KG1 (cell line): ENCODE measurements at regions not wholly inside any gene's neighbourhood (a gene's known extent, or its start where the extent isn't known, plus 50 kb on each side); places are given as distances from the start of the nearest gene placed in this dataset.
A peak's percentile ranks its signal among the peaks of the same experiment; 100 is the strongest.

Experiments used
- DNase-seq: peaks from one replicate; lab custom pipeline; 2025; lab: John Stamatoyannopoulos, UW

- no peak for DNase-seq
These were observed 549.6 kb upstream of the CITED2 start for GRCh38 chr6:139923964-139924475.

DNA sequence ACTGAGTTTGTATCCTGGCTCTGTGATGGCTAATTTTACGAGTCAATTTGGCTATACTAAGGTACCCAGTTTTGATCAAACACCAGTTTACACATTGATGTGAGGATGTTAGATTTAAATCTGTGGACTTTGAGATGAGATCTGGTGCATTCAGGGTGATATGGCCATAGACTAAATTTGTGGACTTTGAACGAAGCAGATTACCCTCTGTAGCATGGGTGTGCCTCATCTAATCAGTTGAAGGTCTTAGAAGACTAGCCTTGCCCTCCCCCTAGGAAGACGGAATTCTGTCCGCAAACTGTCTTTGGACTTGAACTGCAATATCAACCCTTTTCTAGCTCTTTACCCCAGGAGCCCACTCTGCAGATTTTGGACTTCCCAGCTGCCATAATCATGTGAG is 547.8 kb upstream of the CITED2 start:
- DNase-seq: no peak

- DNase-seq: no peak
These were observed 546.3 kb upstream of the CITED2 start for GRCh38 chr6:139920776-139921100.

GRCh38 chr6:139920027-139920775 is 545.8 kb upstream of the CITED2 start:
- DNase-seq: peak; percentile 50

- peak; percentile 42 for DNase-seq
These were observed 544.9 kb upstream of the CITED2 start for GRCh38 chr6:139919107-139920026.

DNA sequence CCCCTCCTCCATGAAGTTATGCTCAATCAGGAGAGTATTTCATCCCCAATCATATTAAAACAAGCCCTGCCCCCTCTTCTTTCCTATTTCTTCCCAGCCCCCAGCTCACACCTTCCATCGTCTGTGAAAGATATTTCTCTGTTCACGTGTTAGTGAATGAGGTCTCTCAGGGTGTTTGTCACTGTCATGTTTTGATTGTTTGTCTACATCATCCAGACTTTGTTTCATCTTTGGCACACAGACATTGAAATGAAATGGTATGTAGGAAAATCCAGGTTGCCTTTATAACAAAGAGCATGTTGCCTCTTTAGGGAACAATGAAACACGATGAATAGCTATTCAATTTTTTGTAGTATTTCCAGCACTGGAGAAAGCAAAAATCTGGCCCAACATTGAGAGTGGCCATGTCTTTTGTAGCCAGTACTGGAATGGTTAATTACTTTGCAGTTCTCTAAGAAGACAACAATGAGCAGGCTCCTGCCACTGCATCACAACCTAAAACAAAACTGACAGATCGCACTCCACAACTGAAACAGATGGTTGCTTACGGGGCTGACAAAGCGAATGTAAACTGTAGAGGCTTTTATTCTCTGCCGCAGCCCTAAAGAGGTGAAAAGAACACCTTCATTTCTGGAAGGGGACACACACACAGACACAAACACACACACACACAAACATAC is 543.6 kb upstream of the CITED2 start:
- no peak for DNase-seq

DNA sequence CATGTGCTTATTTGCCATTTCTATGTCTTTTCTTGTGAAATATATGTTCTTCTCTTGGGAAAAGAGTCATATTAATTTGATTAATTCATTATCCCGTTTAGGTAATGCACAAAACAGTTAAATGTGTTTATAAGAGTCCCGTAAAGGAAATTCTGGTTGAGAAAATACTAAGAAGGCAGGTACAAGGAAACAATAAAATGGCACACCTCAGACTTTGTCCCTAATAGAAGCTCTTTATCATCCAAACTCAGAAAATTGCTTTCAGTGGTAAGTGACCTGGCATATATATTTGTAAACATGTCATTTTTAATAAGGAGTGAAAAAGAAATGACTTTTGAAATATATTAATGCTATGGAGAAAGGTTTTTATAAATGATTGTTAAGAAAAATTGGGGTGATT is 540.5 kb upstream of the CITED2 start:
- DNase-seq: no peak

DNA sequence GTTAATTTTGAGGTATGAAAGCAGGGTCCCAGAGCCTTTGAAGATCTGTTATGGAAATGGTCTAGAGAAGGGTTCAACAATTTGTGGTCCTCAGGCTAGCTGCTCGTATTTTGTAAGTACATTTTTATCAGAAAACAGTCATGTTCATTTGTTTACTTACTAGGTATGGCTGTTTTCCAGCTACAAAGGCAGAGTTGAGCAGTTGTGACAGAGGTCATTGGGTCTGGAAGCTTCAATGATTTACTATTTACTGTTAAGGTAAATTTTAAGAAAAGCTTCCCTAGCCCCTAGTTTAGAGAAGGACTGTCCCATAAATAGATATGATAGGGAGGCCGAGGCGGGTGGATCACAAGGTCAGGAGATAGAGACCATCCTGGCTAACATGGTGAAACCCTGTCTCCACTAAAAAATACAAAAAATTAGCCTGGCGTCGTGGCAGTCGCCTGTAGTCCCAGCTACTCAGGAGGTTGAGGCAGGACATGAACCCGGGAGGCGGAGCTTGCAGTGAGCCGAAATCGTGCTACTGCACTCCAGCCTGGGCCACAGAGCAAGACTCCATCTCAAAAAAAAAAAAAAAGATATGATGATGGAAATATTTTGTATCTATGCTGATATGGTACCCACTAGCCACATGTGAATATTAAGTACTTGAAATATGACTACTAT is 538.4 kb upstream of the CITED2 start:
- DNase-seq: no peak

DNA sequence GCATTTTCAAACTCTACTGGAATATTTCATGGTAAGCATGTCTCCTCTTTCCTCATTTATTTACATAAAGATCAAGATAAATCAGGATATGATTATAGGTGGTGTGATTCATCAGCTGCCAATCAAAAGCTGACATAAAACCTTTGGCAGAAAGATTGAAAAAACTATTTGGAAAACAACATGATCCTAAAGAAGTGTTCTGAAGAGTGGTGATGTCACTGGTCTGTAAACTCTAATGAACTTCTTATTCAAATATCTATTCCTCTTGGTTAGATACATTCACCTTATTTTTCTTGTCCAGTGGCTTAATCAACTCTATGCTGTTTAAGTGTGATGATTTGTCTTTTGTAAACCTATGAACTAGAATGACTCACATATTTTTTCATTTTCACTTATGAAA is 535.5 kb upstream of the CITED2 start:
- no peak for DNase-seq

DNA sequence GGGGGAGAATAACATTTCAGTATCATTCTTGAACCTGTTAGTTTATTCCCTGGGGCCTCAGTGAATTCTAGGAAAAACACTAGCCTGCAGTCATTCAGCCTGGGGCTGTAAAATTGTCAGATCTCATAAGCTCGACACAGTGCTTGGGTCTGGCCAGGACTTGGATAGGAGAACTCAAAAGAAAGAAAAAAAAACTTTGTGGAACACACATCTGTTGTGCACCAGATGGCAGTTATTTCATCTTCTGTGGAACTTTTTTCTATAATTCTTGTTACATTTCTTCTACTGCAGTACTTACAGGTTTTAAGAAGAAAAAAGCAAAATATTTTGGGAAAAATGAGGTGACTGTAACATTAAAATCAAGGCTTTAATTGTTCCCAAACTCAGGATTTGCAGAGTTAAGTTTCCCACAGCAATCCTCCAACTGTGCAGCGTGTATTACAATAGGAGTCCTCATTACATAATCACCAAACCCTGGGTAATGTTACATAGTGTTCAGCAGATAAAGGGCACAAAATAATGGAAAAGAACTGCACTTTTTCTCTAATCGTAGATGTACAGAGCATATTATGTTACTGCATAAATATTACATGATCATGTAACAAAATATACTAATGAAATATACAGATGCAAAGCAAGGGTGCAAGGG is 531.1 kb upstream of the CITED2 start:
- no peak for DNase-seq

GRCh38 chr6:139904568-139904967 is 530.1 kb upstream of the CITED2 start:
- no peak for DNase-seq

GRCh38 chr6:139904158-139904533 is 529.7 kb upstream of the CITED2 start:
- DNase-seq: no peak

DNA sequence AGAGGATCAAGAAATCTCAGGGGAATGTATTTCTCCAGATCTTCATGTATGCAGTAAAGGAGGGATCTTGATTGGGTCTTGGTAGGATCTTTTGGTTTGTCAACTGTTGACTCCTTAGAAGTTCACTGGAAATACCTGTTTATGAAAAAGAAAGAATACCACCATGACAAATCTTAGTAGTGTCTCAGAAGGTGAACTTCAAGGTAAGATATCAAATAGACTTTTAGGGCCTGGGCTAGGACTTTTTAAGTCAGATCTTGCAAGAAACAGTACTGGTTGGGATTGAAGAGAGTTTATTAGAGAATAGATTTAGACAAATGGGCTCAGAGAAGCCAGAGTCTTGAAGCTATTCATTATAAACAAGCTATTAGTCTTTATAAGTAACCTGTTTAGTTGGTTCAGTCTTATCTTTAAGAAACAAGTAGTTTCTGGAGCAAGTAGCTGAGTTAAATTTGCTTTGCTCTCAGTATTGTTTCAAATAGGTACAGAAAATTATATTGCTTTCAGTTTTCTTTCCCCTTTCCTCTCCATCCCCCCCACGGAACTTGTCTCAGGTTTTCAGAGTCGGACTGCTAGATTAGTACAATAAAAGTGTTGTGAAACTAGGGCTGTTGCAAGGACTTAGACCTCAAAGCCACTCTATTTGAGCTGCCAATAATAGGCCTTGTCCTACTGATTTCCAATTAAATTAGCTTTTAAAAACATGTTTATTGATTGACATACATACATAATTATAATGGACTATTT is 529.1 kb upstream of the CITED2 start:
- DNase-seq: no peak

DNA sequence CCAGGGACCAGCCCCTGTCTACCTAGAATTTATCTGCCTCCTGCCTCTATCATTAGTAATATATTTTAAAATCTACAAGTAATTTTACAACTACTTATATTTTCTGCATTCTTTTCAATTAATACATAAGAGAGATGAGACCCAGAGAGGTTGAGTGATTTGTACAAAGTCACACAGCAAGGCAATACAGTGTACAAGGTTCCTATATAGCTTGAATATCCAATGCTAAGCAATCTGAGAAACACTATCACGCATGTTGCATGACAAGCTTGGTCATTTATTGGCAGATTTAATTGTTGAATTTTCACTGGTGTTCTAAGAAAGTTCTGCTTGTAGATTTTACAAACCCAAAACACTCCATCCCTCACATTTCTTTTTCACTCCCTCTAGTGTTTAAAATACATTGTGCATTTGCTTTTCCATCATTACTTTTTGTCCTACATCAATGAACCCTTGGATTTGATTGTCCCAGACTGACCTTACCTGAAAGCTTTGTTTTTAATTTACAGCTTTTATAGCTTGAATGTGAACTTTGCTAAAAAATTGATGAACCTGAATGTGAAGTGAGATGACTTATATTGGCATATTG is 520.9 kb upstream of the CITED2 start:
- DNase-seq: no peak

DNA sequence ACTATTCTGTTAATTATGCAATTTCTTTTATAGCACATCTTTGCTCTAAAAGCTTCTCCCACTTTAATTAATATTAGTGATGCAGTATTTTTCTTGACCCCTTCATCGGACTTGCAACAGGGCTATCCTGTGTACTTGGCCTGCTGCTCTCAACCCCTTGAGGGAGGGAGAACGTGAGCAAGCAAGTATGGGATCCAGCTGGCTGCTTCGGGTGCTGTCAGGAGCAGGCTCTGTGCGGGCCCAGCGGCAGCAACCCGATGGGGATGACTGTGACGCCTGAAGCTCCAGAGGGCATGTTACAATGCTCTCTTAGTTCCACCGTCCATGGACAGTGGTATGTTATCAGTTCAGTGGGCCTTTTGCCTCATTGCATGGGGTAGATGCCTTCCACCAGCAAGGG is 519.8 kb upstream of the CITED2 start:
- DNase-seq: no peak

DNA sequence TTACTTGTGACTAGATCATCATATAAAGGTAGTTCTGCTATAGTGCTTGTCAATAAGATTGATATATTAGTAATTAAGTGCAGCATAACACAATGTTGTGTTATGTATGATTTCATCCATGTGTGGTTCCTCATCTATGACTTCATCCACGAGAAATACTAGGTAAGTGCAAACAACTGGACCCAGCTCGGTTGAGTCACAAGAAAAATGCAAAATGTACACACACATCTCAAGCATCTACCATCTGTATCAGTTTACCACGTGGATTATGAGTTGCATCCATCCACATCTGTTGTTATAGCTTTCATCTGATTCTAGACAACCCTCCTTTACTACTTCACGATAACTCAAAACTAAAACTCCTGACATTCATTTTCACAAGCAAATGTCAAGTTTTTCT is 517.0 kb upstream of the CITED2 start:
- DNase-seq: no peak

- DNase-seq: no peak
These were observed 514.3 kb upstream of the CITED2 start for GRCh38 chr6:139888681-139889122.

DNA sequence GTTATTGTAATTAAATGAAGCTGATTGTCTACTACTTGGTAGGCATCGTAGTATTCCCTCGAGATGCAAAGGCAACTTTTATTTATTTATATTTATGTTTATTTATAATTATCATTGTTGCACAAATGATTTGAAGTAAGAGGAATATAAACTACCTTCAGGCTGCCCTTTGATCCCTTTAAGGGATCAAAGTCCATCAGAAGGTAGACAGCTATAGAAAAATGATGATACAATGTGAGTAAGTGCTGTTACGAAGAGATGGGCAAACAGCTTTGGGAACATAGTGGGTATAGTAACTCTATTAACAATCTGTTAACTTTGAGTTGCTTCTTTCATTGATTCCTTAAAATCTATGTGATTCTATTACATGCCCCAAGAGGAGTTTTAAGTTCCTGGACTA is 512.8 kb upstream of the CITED2 start:
- no peak for DNase-seq

- no peak for DNase-seq
These were observed 511.9 kb upstream of the CITED2 start for GRCh38 chr6:139886396-139886795.

- DNase-seq: no peak
These were observed 511.5 kb upstream of the CITED2 start for GRCh38 chr6:139885909-139886308.
